Left cardiac atrium (tissue), 4 donors: ENCODE measurements at regions not wholly inside any gene's neighbourhood (a gene's known extent, or its start where the extent isn't known, plus 50 kb on each side); places are given as distances from the start of the nearest gene placed in this dataset.

Experiments used
- ATAC-seq, 2 donors: fragments of 200-7000 bp; cut with Tn5 transposase; one replicate each; pipeline ENCODE4 v1.9.1; 2020; ENCODE audit warnings: mild to moderate bottlenecking in 2 of 2, moderate library complexity in 2 of 2
- DNase-seq: peaks from one replicate; pipeline ENCODE4 v3.0.0-alpha.2; 2020
- intact Hi-C, 2 donors: fragments of 100-400 bp; cut with DNase I; formaldehyde crosslinking; loops; one replicate each; pipeline versions ENCODE4 v1.14.1 to v1.15.1; 2022 to 2023
- donor health status: DM: no; HTN: yes; CAD: no.
- donor health status: DM: no; HTN: yes; CAD: no; lungs with severe emphysema.
- donor health status: DM: yes; HTN: yes; CAD: no.
- donor health status: Dilated cardiomyopathy.

DNA sequence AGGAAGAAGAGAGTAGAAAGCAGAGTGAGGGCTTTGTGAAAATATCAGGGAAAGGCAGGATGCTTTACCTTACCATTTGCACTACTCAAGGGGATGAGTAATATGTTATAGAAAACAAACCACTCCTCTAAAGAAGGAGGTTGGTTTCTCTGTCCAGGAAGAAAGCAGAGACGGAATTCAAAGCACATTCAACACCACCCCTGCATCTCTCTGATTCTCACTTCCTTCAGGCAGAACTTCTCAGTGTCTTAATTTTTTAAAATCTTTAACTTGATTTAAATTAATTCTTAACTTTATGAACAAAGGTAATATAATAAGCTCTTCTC, 82.4 kb downstream of the NR2F2 start:
- no peak for DNase-seq
- ATAC-seq = no peak
- intact Hi-C loops = no loop called here

GRCh38 chr15:96413657-96414056, 83.2 kb downstream of the NR2F2 start:
- DNase-seq = no peak
- intact Hi-C loops = no loop called here
- ATAC-seq = no peak

DNA sequence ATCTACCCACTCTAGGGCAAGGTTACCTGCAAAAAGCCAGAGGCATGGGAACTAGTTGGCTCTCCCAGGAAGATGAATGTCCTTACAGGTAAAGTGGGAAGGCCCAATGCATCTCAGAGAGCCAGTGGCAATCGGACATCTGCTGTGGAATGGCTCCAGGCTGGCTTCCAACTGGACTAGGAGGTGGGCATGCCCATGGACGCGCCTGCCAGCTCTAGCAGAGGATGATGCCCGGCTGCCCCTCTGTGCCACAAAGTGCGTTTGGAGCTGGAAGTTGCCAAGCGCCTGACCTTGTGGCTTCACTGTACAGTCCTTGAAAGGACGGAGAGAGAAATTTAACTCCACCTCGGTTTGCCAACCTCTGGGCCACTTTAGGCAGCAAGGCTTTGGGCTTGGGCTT, 84.4 kb downstream of the NR2F2 start:
- intact Hi-C loops = no loop called here
- DNase-seq = no peak
- no peak for ATAC-seq

GRCh38 chr15:96415513-96416217, 85.2 kb downstream of the NR2F2 start:
- no peak for ATAC-seq
- intact Hi-C loops = no loop called here
- no peak for DNase-seq

DNA sequence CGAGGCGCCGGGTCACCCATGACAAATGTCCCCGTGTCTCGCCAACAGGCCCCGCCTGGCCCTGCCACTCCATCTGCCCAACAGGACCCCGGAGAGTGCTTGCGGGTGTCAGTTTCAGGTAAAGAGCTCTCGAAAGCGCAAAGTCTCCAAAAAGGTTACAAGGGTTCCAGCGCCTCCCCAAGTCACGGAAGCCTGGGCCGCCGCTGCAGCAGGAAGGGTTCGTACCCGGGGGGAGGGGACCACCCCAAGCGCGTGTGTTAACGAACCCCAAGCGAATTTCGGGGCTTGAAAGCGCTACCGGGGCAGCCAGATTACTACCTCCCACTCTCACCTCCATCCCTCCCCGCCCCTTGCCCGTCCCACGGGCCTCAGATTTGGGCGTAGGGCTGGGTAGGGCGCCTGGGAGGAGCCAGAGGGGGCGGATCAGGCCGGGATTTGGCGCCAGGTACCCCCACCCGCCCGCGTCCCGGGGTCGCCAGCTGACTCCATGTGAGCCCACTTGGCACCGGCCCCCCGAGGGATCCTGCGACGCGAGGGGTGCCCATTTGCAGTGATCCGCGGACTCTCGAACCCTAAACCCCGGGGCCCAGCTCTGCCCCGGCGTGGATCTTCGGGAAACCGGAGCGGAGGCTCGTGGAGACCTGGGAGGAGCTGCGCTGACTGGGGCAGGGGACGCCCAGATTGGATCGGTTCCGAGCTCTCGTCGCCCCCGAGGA, 85.9 kb downstream of the NR2F2 start:
- peak; percentile 25 to 32 for ATAC-seq
- intact Hi-C loops = no loop called here
- no peak for DNase-seq

DNA sequence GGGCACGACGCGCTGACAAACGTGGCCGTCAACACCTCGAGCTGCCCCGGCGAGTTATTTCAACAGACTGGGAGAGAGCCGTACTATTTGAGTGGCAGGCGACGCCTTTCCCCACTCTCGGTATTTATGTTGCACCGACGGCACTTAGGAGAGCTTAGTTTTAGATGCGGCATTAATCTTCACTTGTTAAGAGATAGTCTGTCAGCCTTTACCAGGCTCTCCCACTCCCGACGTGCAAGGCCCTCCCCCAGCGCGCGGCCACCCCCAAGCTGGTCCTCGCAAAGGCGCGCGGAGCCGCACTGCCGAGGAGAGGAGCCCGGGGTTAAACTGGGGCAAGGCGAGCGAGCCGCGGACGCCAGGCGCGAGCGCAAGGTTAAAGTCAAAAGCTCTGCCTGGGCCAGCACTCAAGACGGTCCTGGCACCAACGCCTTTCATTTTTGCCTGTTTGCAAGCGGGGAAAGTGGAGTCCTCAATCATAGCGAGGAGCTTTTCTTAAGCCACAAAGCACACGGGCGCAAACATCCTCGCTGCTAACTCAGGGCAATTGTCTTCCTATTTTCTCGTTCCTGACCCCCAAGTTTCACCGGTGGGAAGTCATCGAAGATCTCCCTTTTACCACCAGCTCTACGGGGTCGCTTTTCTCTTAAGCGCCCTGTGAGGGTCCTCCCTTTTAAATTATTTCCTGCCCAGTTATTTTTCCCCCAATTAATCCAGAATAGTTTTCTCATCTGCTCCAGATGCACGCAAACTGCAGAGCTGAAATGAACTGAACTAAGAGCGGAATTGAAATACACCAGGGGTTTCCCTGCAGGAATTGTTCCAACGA, 86.6 kb downstream of the NR2F2 start:
- intact Hi-C loops = no loop called here
- DNase-seq = no peak
- ATAC-seq = peak; percentile 39 to 84

DNA sequence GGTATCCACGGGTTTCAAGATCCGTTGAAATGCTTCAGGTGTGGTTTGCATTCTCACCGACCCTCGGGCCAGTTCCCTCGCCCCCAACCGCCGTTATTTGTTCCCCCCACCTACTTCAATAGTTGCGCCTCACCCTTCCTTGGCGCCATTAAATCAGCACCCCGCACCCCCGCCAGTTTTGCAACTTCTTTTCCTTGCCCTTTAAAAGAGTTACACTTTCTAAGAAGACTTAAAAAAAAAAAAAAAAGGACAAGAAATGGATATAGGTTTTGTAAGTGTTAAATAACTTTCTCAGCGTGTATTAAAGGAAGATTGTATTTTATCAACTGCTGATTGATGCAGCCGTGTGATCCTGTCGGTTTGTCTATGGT, 87.2 kb downstream of the NR2F2 start:
- intact Hi-C loops = no loop called here
- no peak for DNase-seq
- ATAC-seq = no peak

DNA sequence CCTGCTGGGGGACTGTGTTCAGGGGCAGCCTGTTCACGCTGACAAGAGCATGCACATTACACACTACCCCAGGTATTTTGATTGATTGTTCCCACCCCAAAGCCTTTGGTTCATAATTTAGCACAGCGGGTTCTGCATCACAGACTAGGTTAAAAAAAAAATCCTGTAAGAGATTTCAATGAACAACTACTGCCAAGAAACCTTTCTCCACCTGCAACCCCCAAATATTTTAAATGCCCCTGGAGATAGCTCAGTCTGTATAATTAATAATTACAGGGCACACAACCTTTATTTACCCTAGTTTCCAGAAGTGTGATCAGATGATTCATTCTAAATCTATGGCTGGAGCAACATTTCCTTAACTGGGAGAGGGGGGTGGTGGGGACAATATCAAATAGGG, 87.6 kb downstream of the NR2F2 start:
- no peak for DNase-seq
- no peak for ATAC-seq
- intact Hi-C loops = no loop called here

DNA sequence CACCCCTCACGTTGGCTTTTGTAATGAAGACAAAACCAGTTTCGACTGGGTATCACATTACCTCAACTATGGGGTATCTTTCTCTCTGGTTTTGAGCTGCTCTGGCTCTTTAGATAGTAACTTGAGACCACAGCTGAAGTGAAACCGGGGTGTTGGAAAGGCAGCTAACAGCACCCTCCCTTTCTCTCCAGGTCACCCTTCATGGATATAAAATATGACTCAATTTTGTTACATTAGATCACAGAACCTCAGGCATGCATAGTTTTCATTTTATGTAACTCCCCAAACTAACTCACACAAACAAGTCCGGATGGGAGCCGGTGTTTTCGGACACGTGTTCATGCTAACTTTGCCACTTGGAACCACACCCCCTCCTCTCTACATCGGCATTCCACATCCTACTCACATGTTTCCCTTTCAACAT, 90.7 kb downstream of the NR2F2 start:
- intact Hi-C loops = loop anchor here in 1 of 2 donors (10.0 kb wide), 1 partner anchor 56 kb away; no protein-coding TSS in a partner anchor
- no peak for ATAC-seq
- no peak for DNase-seq

- intact Hi-C loops = loop anchor here in 1 of 2 donors (10.0 kb wide), 1 partner anchor 57 kb away; no protein-coding TSS in a partner anchor
- no peak for DNase-seq
- no peak for ATAC-seq
These were observed 91.6 kb downstream of the NR2F2 start for GRCh38 chr15:96422125-96422524.

DNA sequence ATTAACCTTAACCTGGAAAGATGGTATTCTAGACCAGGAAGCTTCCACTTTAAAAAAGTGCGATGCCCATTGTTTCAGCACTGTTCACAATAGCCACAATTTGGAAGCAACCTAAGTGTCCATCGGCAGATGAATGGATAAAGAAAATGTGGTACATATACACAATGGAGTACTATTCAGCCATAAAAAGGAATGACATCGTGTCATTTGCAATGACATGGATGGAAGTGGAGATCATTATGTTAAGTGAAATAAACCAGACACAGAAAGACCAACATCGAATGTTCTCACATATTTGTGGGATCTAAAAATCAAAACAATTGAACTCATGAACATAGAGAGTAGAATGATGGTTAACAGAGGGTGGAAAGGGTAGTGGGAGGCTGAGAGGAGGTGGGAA, 94.2 kb downstream of the NR2F2 start:
- DNase-seq = no peak
- intact Hi-C loops = loop anchor here in 1 of 2 donors (10.0 kb wide), 1 partner anchor 60 kb away; no protein-coding TSS in a partner anchor
- ATAC-seq = no peak

DNA sequence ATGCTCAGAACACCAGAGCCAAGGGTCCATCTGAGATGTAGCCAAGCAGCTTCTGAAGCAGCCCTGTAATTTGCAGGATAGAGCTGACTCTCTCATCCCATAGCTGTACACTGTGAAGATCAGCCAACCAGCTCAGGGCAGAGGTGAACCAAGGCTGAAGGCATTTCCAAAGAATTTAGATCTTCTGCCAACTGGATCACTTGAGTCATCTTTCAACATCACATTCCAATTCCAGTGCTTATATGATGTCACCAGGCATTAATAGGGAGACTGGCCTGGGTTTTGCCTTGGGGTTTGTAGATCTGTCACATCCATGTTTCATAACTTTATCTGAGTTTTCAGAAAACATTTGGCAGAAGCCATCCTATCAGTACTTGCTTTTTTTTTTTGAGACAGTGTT, 98.2 kb downstream of the NR2F2 start:
- intact Hi-C loops = loop anchor here in 1 of 2 donors (10.0 kb wide), 1 partner anchor 64 kb away; no protein-coding TSS in a partner anchor
- no peak for DNase-seq
- peak; percentile 97 to 99 for ATAC-seq

GRCh38 chr15:96431786-96432185, 101.3 kb downstream of the NR2F2 start:
- DNase-seq (no peak), ATAC-seq (no peak)
- intact Hi-C loops = no loop called here

DNA sequence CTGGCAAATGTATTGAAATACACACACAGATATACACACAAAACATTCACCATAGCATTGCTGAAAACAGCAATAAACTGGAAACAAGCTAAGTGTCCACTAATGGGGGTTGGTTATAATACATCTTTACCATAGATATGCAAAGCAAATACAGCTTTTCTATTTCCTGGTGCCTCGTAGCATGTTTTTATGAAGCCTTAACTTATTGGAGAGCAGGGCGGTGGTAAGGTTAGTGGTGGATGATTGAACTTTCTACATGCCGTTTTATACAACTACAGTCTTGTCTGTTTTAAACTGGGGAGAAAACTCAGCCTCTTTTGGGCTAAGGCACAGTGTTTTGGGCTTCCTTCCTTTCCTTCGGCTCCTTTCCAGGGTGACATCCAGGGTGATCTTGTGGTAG, 104.5 kb downstream of the NR2F2 start:
- ATAC-seq (no peak), DNase-seq (no peak)
- intact Hi-C loops = no loop called here

DNA sequence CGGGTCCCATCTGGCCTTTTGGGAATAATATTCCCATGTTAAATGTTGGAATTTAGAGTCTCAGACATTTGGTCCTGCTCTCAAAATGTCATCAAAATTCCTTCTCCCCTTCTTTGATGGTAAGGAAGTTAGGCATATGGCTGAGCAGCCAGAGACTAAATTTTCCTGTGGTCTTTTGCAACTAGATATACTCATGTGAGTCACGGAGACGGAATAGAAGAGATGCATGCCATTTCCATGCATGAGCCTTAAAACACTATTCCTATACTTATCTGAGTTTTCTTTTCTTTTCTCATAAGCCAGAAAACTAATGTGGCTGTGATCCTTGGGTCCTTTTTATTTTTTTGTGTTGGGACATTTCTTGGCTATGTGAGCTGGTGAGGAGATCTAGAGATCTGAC, 105.3 kb downstream of the NR2F2 start:
- intact Hi-C loops = no loop called here
- no peak for DNase-seq

DNA sequence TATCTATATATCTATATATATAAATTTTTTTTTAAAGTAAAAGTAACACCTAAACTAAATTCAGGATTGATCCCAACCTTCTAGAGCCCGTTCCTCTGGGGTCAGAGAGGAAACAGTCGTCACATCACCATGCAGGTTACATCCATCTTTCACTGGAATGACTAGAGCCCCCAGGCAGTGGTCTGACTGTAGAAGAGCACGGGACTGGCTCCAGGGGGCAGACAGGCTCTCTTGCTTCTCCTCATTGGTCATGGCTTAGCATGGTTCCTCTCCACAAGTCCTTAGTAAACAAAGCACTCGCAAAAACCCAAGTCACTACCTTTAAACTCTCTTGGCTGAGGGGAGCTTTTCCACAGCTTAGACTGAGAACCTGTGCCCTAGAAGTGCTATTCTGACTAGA, 110.5 kb downstream of the NR2F2 start:
- intact Hi-C loops = no loop called here
- no peak for ATAC-seq
- no peak for DNase-seq

More for the DNA sequence above, 105.3 kb downstream of the NR2F2 start:
- no peak for ATAC-seq

GRCh38 chr15:96442076-96442475, 111.6 kb downstream of the NR2F2 start:
- no peak for ATAC-seq
- intact Hi-C loops = no loop called here
- DNase-seq = no peak

GRCh38 chr15:96444865-96445264, 114.4 kb downstream of the NR2F2 start:
- intact Hi-C loops = no loop called here
- ATAC-seq (no peak), DNase-seq (no peak)

DNA sequence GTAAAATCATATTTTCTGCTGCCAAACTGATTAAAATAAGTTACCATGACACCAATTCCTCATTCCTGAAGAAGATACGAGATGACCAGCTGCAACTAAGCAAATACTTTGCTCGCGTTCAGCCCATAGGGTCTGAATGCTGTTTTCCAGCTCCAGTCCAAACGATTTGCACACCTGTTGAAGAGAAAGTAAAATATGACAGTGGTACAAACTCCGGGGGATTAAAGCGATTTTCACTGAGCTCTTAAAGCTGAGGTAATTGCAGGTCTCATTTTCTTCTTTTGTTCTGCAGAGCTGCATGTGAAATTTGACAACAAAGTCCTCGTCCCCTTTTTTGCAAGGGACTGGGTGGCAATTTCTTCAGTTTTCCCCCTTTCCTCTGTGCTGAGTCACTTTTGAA, 118.4 kb downstream of the NR2F2 start:
- intact Hi-C loops = no loop called here
- ATAC-seq = no peak
- no peak for DNase-seq

DNA sequence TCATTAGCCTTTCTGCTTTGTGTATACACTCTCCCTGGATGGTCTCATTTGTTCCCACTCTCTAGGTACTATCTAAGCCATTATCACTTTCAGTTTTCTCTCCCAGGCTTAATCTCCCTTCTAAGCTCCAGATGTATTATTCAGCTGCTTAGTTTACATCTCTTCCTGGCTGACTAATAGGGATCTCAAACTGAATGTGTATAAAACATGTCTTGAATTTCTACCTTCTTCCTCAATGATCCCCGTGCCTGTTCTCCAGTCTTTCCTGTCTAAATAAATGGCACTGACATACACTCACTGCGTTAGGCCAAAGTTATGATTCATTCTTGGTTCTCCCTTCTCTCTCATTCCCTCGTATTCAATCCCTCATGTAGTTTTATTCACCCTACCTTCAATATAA, 127.3 kb downstream of the NR2F2 start:
- ATAC-seq (no peak), DNase-seq (no peak)
- intact Hi-C loops = no loop called here
